Keratinocyte (primary cell): ENCODE measurements at regions not wholly inside any gene's neighbourhood (a gene's known extent, or its start where the extent isn't known, plus 50 kb on each side); places are given as distances from the start of the nearest gene placed in this dataset.

Source experiments
- CTCF ChIP-seq, 3 experiments: IDR thresholded peaks in 1 of 3; conservative IDR thresholded peaks in 1 of 3; optimal IDR thresholded peaks in 1 of 3; 2 replicates in 2 of 3; 3 replicates in 1 of 3; pipeline versions ENCODE3 to v1.5.1; 2011; ENCODE audit warnings: low read length in 3 of 3, mild to moderate bottlenecking in 3 of 3, moderate library complexity in 2 of 3, control low read depth in 1 of 3, inconsistent platforms in 1 of 3; ENCODE audit not compliant: insufficient read depth in 2 of 3; ENCODE audit errors: extremely low read depth in 1 of 3
- EZH2 ChIP-seq: IDR thresholded peaks from one replicate; pipeline ENCODE4 v1.6.1; 2012; ENCODE audit warnings: inconsistent platforms, mild to moderate bottlenecking, low read length, moderate library complexity

- TF ChIP-seq CTCF (optimal IDR thresholded peaks at IDR 0.05 in 1 of 3, IDR thresholded peaks at IDR 0.05 in 1 of 3, conservative IDR thresholded peaks at IDR 0.05 in 1 of 3; ENCODE audit: extremely low read depth in 1 of 3, insufficient read depth in 2 of 3, low read length in 3 of 3): no peak
- TF ChIP-seq EZH2: no peak
Measured at GRCh38 chr11:80846979-80847378, 1406.1 kb upstream of the TENM4 start.
